ENCODE measurements at regions not wholly inside any gene's neighbourhood (a gene's known extent, or its start where the extent isn't known, plus 50 kb on each side); places are given as distances from the start of the nearest gene placed in this dataset.

- no peak overlapping the region for H3K27ac Mint-ChIP-seq
Measured at GRCh38 chr3:30140356-30141075, 465.9 kb upstream of the TGFBR2 start.

GRCh38 chr3:30141178-30141581 lies 465.2 kb upstream of the TGFBR2 start:
- no peak for TF ChIP-seq CTCF (IDR thresholded peaks at IDR 0.05; ENCODE audit: unreplicated experiment)
- no peak for DNase-seq (ENCODE audit: low spot score in 2 of 2, unreplicated experiment in 2 of 2)
- Mint-ChIP-seq H3K27me3 (ENCODE audit: low read depth) (no peaks in the 10 kb centered on the region), H3K27ac (no peak overlapping the region), H3K36me3 (peaks cover 2% of the 10 kb centered on the region), H3K4me1 (peaks cover 18% of the 10 kb centered on the region), H3K9me3 (peaks cover 12% of the 10 kb centered on the region), H3K4me3 (no peak overlapping the region)

More at GRCh38 chr3:30140356-30141075, 465.9 kb upstream of the TGFBR2 start:
- peaks cover 18% of the 10 kb centered on the region for H3K4me1 Mint-ChIP-seq
- H3K9me3 Mint-ChIP-seq: peaks cover 16% of the 10 kb centered on the region
- no peak overlapping the region for H3K4me3 Mint-ChIP-seq
- no peak for TF ChIP-seq CTCF (IDR thresholded peaks at IDR 0.05; ENCODE audit: unreplicated experiment)
- no peak for DNase-seq (ENCODE audit: low spot score in 2 of 2, unreplicated experiment in 2 of 2)
- H3K27me3 Mint-ChIP-seq (ENCODE audit: low read depth): no peaks in the 10 kb centered on the region
- H3K36me3 Mint-ChIP-seq: peaks cover 2% of the 10 kb centered on the region

- peaks cover 8% of the 10 kb centered on the region for H3K9me3 Mint-ChIP-seq
- DNase-seq (ENCODE audit: low spot score in 2 of 2, unreplicated experiment in 2 of 2): no peak
- no peak overlapping the region for H3K4me3 Mint-ChIP-seq
- no peaks in the 10 kb centered on the region for H3K27me3 Mint-ChIP-seq (ENCODE audit: low read depth)
- H3K27ac Mint-ChIP-seq: no peak overlapping the region
- TF ChIP-seq CTCF (IDR thresholded peaks at IDR 0.05; ENCODE audit: unreplicated experiment): no peak
- H3K4me1 Mint-ChIP-seq: peaks cover 20% of the 10 kb centered on the region
- peaks cover 1% of the 10 kb centered on the region for H3K36me3 Mint-ChIP-seq
Measured at GRCh38 chr3:30141927-30142326, 464.5 kb upstream of the TGFBR2 start.

GRCh38 chr3:30142946-30143345 lies 463.5 kb upstream of the TGFBR2 start:
- H3K4me1 Mint-ChIP-seq: peaks cover 27% of the 10 kb centered on the region
- H3K36me3 Mint-ChIP-seq: peaks cover 2% of the 10 kb centered on the region
- no peak overlapping the region for H3K4me3 Mint-ChIP-seq
- peaks cover 9% of the 10 kb centered on the region for H3K9me3 Mint-ChIP-seq
- no peak for TF ChIP-seq CTCF (IDR thresholded peaks at IDR 0.05; ENCODE audit: unreplicated experiment)
- DNase-seq (ENCODE audit: low spot score in 2 of 2, unreplicated experiment in 2 of 2): no peak
- H3K27me3 Mint-ChIP-seq (ENCODE audit: low read depth): no peaks in the 10 kb centered on the region
- H3K27ac Mint-ChIP-seq: no peak overlapping the region

GRCh38 chr3:30145281-30145680 lies 461.1 kb upstream of the TGFBR2 start:
- H3K36me3 Mint-ChIP-seq: peaks cover 4% of the 10 kb centered on the region
- no peak for TF ChIP-seq CTCF (IDR thresholded peaks at IDR 0.05; ENCODE audit: unreplicated experiment)
- no peak for DNase-seq (ENCODE audit: low spot score in 2 of 2, unreplicated experiment in 2 of 2)
- peaks cover 27% of the 10 kb centered on the region for H3K4me1 Mint-ChIP-seq
- H3K27me3 Mint-ChIP-seq (ENCODE audit: low read depth): no peaks in the 10 kb centered on the region
- H3K4me3 Mint-ChIP-seq: no peak overlapping the region
- H3K27ac Mint-ChIP-seq: no peak overlapping the region
- H3K9me3 Mint-ChIP-seq: peaks cover 12% of the 10 kb centered on the region
